Upper lobe of right lung (tissue), 1 donor: ENCODE measurements at regions not wholly inside any gene's neighbourhood (a gene's known extent, or its start where the extent isn't known, plus 50 kb on each side); places are given as distances from the start of the nearest gene placed in this dataset.
"Not testable (repeated sequence)": the region's sequence is repeated elsewhere in the genome, so short reads cannot be mapped to it uniquely, and the experiment has no call there.

Experiments used
- ATAC-seq: fragments of 200-7000 bp; cut with Tn5 transposase; one replicate; pipeline ENCODE4 v1.9.1; 2020; ENCODE audit warnings: mild to moderate bottlenecking, moderate library complexity
- DNase-seq: peaks from one replicate; pipeline ENCODE4 v3.0.0-alpha.2; 2020
- H3K27ac ChIP-seq: fragments of 200-600 bp; one replicate; pipeline ENCODE4 v1.8.0; 2022
- H3K27me3 ChIP-seq: fragments of 200-600 bp; one replicate; pipeline ENCODE4 v1.8.0; 2022; ENCODE audit warnings: mild to moderate bottlenecking
- H3K36me3 ChIP-seq: fragments of 200-600 bp; one replicate; pipeline ENCODE4 v1.8.0; 2022
- H3K4me1 ChIP-seq: fragments of 200-600 bp; one replicate; pipeline ENCODE4 v1.8.0; 2022
- H3K4me3 ChIP-seq: fragments of 200-600 bp; one replicate; pipeline ENCODE4 v1.8.0; 2022; ENCODE audit warnings: mild to moderate bottlenecking
- H3K9me3 ChIP-seq: fragments of 200-600 bp; one replicate; pipeline ENCODE4 v1.8.0; 2022
- intact Hi-C: fragments of 100-400 bp; cut with DNase I; formaldehyde crosslinking; loops from one replicate; pipeline ENCODE4 v1.11.0; 2022
- TF ChIP-seq, protein P1 (sequence below): fragments of 200-600 bp; IDR thresholded peaks from one replicate; pipeline ENCODE4 v1.8.0; 2022; ENCODE audit warnings: antibody characterized with exemption
- donor health status: DM: no; HTN: yes; CAD: no; lungs with severe emphysema.

DNA sequence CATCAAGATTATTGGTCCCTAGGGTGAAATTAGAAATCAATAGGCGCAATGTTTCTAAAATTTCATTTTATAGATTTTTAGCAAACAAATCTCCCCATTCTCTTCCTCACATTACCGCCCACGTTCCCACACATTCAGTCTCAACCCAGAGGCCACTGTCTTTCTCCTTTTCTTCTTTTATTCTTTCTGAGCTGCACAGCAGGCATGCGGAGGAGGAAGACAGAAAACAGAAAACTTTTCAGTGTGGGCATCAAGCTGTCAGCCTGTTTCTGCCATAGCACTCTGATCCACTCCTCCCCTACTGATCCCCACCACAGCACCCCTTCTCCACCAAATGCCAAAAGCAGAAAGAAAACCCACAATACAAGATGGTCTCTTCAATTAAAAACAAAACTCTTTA lies 94.8 kb upstream of the ADAMTS3 start:
- Histone ChIP-seq H3K27ac (no peak overlapping the region), H3K4me3 (no peak overlapping the region), H3K9me3 (no peaks in the 10 kb centered on the region), H3K4me1 (no peaks in the 10 kb centered on the region), H3K36me3 (no peaks in the 10 kb centered on the region), H3K27me3 (no peaks in the 10 kb centered on the region)
- intact Hi-C loops, result no loop called here
- DNase-seq, result no peak
- no peak for ATAC-seq
- TF ChIP-seq, protein P1, sequence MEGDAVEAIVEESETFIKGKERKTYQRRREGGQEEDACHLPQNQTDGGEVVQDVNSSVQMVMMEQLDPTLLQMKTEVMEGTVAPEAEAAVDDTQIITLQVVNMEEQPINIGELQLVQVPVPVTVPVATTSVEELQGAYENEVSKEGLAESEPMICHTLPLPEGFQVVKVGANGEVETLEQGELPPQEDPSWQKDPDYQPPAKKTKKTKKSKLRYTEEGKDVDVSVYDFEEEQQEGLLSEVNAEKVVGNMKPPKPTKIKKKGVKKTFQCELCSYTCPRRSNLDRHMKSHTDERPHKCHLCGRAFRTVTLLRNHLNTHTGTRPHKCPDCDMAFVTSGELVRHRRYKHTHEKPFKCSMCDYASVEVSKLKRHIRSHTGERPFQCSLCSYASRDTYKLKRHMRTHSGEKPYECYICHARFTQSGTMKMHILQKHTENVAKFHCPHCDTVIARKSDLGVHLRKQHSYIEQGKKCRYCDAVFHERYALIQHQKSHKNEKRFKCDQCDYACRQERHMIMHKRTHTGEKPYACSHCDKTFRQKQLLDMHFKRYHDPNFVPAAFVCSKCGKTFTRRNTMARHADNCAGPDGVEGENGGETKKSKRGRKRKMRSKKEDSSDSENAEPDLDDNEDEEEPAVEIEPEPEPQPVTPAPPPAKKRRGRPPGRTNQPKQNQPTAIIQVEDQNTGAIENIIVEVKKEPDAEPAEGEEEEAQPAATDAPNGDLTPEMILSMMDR, result no peak

GRCh38 chr4:72661830-72662229 lies 92.8 kb upstream of the ADAMTS3 start:
- Histone ChIP-seq H3K9me3 (no peaks in the 10 kb centered on the region), H3K27ac (no peak overlapping the region), H3K4me3 (no peak overlapping the region), H3K36me3 (no peaks in the 10 kb centered on the region), H3K27me3 (no peaks in the 10 kb centered on the region), H3K4me1 (no peaks in the 10 kb centered on the region)
- intact Hi-C loops, result no loop called here
- TF ChIP-seq, protein P1, result no peak
- ATAC-seq (no peak), DNase-seq (no peak)

- ATAC-seq, result no peak
- no peaks in the 10 kb centered on the region for H3K4me1 ChIP-seq
Measured at GRCh38 chr4:72641611-72642010, 72.6 kb upstream of the ADAMTS3 start.

GRCh38 chr4:72636866-72637265 lies 67.8 kb upstream of the ADAMTS3 start:
- H3K9me3 ChIP-seq, intact Hi-C loops, H3K4me3 ChIP-seq, DNase-seq, H3K27me3 ChIP-seq, H3K4me1 ChIP-seq, ATAC-seq, H3K27ac ChIP-seq, H3K36me3 ChIP-seq: not testable (repeated sequence)

More at GRCh38 chr4:72641611-72642010, 72.6 kb upstream of the ADAMTS3 start:
- no peaks in the 10 kb centered on the region for H3K27me3 ChIP-seq
- no peak overlapping the region for H3K4me3 ChIP-seq
- H3K27ac ChIP-seq, result no peak overlapping the region
- DNase-seq, result no peak
- no peaks in the 10 kb centered on the region for H3K36me3 ChIP-seq
- TF ChIP-seq, protein P1, result no peak
- intact Hi-C loops, result no loop called here
- H3K9me3 ChIP-seq, result no peaks in the 10 kb centered on the region

- H3K27ac ChIP-seq, H3K9me3 ChIP-seq, H3K27me3 ChIP-seq, H3K36me3 ChIP-seq, H3K4me3 ChIP-seq, H3K4me1 ChIP-seq, intact Hi-C loops, DNase-seq, ATAC-seq: not testable (repeated sequence)
Measured at GRCh38 chr4:72635931-72636330, 66.9 kb upstream of the ADAMTS3 start.

- not testable (repeated sequence) for ATAC-seq
Measured at GRCh38 chr4:72632253-72632652, 63.2 kb upstream of the ADAMTS3 start.

GRCh38 chr4:72631296-72631695 lies 62.3 kb upstream of the ADAMTS3 start:
- ATAC-seq (no peak), DNase-seq (no peak)
- Histone ChIP-seq H3K36me3 (no peaks in the 10 kb centered on the region), H3K9me3 (no peaks in the 10 kb centered on the region), H3K27me3 (no peaks in the 10 kb centered on the region), H3K27ac (no peak overlapping the region), H3K4me1 (no peaks in the 10 kb centered on the region), H3K4me3 (no peak overlapping the region)
- intact Hi-C loops, result no loop called here
- TF ChIP-seq, protein P1, result no peak

More at GRCh38 chr4:72632253-72632652, 63.2 kb upstream of the ADAMTS3 start:
- H3K4me3 ChIP-seq, H3K9me3 ChIP-seq, H3K36me3 ChIP-seq, H3K27ac ChIP-seq, DNase-seq, H3K27me3 ChIP-seq, H3K4me1 ChIP-seq, intact Hi-C loops: not testable (repeated sequence)
